ENCODE measurements at regions not wholly inside any gene's neighbourhood (a gene's known extent, or its start where the extent isn't known, plus 50 kb on each side); places are given as distances from the start of the nearest gene placed in this dataset.

DNA sequence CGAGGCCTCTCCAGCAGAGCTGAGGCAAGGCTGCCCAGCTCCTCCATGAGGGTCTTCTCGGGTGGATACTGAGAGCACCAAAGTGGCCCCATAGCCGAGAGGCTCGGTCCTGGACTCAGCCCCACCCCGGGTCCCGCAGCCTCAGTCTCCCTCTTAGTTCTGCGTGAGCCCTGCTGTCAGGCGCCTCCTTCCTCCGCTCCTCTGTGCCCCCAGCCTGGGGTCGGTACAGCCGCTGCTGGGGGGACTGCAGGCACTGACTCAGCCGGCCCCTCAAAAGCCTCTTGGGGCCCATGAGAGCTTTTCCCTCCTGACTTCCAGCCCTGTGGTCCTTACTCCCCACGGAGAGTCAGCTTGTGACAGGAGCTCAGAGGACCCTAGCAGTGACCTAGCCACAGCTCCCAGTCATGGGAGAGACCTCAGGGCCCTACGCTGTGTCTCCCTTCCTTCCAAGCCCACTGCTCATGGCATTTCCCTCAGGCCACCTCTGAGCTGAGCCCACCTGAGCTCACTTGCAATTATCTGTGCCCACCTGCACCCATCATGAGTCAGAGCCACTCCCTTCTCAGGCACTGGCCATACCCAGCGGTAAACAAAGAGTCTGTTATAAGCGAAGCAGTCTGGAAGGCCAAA, 295.0 kb upstream of the RTL1 start:
- no peak for DNase-seq (ENCODE audit: low spot score)
- TF ChIP-seq POLR2AphosphoS5 (IDR thresholded peaks at IDR 0.05) (no peak), POLR2A (IDR thresholded peaks at IDR 0.05) (no peak)
- TF ChIP-seq, protein P1, sequence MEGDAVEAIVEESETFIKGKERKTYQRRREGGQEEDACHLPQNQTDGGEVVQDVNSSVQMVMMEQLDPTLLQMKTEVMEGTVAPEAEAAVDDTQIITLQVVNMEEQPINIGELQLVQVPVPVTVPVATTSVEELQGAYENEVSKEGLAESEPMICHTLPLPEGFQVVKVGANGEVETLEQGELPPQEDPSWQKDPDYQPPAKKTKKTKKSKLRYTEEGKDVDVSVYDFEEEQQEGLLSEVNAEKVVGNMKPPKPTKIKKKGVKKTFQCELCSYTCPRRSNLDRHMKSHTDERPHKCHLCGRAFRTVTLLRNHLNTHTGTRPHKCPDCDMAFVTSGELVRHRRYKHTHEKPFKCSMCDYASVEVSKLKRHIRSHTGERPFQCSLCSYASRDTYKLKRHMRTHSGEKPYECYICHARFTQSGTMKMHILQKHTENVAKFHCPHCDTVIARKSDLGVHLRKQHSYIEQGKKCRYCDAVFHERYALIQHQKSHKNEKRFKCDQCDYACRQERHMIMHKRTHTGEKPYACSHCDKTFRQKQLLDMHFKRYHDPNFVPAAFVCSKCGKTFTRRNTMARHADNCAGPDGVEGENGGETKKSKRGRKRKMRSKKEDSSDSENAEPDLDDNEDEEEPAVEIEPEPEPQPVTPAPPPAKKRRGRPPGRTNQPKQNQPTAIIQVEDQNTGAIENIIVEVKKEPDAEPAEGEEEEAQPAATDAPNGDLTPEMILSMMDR (IDR thresholded peaks at IDR 0.05), result no peak
- intact Hi-C loops (cut with DNase I), result no loop called here

DNA sequence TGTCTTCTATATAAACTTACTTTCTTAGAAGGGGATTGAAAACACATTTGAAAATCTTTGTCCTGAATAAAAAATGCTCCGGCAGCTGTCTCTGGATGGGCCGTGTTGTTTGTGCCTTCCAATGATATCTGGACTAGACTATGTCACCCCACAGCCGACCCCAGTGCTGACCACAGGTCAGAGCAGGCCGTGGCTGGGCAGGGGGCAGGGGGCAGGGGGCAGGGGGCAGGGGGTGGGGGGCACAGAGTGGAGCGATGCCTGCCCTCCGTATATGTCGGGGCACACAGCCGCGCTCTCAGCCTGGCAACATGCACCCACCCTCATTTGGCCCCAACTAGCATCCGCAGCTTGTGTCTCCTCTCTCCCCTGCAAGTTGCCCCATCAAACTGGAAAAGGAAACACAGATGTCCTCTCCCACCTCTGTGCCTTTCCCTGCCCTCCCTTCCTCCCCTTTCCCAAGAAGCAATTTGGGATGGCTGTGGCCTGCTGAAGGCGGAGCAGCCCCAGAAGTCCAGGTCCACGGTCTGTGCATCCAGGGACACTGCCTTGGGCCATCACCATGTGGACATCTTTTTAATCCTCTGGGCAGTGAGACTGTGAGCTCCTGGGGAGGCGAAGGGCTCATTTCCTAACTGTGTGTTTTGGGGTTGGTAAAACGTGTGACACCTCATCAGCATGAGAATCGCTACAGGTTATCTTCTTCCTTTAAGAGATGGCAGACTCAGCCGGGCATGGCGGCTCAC, 295.7 kb upstream of the RTL1 start:
- TF ChIP-seq, protein P1 (IDR thresholded peaks at IDR 0.05), result no peak
- TF ChIP-seq POLR2A (IDR thresholded peaks at IDR 0.05), result no peak
- no peak for TF ChIP-seq POLR2AphosphoS5 (IDR thresholded peaks at IDR 0.05)
- Histone ChIP-seq H3K27me3 (replicated peaks; ENCODE audit: insufficient read depth) (no peaks in the 10 kb centered on the region), H3K36me3 (no peaks in the 10 kb centered on the region), H3K9me3 (no peaks in the 10 kb centered on the region), H3K27ac (no peak overlapping the region), H3K4me3 (no peak overlapping the region), H3K4me1 (replicated peaks) (no peaks in the 10 kb centered on the region)
- intact Hi-C loops (cut with DNase I), result no loop called here
- DNase-seq (ENCODE audit: low spot score), result no peak
- 80% methylated on average over 17 of the region's 17 CpGs for WGBS

More for the DNA sequence above, 295.0 kb upstream of the RTL1 start:
- Histone ChIP-seq H3K9me3 (no peaks in the 10 kb centered on the region), H3K27me3 (replicated peaks; ENCODE audit: insufficient read depth) (no peaks in the 10 kb centered on the region), H3K27ac (no peak overlapping the region), H3K4me1 (replicated peaks) (no peaks in the 10 kb centered on the region), H3K4me3 (no peak overlapping the region), H3K36me3 (no peaks in the 10 kb centered on the region)
- WGBS, result 88% methylated on average over 15 of the region's 16 CpGs

DNA sequence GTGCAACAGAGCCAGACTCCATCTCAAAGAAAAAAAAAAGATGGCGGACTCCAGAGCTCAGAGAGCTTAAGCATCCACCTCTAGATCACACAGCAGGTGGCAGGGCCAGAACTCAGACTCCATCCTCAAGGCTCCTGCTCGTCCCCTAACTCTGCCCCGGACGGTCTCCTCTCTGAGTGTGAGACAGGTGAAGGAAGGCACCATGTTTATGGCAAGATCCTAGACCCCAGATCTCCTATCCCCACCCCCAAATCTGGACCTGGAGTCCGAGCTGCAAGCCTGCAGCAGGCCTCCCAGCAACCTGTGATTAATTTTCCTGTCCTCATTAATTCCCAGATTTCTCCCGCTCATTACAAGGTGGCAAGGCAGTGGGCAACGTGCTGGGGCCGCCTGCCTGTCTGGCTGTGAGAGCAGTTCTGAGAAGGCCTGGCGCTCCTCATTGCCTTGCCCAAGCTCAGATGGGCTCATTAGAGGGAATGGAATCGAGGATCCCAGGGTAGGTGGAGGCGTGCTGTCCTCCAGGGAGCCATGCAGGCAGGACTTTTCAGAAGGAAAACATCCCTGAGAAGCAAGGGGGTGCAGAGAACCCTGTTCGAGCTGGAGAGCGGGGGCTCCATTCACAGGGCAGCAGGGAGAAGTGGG, 296.6 kb upstream of the RTL1 start:
- Histone ChIP-seq H3K9me3 (no peaks in the 10 kb centered on the region), H3K36me3 (no peaks in the 10 kb centered on the region), H3K27ac (no peak overlapping the region), H3K27me3 (replicated peaks; ENCODE audit: insufficient read depth) (no peaks in the 10 kb centered on the region), H3K4me1 (replicated peaks) (no peaks in the 10 kb centered on the region), H3K4me3 (no peak overlapping the region)
- no peak for DNase-seq (ENCODE audit: low spot score)
- TF ChIP-seq POLR2AphosphoS5 (IDR thresholded peaks at IDR 0.05) (no peak), POLR2A (IDR thresholded peaks at IDR 0.05) (no peak)
- TF ChIP-seq, protein P1 (IDR thresholded peaks at IDR 0.05), result no peak
- intact Hi-C loops (cut with DNase I), result no loop called here
- 95% methylated on average over 13 of the region's 13 CpGs for WGBS

DNA sequence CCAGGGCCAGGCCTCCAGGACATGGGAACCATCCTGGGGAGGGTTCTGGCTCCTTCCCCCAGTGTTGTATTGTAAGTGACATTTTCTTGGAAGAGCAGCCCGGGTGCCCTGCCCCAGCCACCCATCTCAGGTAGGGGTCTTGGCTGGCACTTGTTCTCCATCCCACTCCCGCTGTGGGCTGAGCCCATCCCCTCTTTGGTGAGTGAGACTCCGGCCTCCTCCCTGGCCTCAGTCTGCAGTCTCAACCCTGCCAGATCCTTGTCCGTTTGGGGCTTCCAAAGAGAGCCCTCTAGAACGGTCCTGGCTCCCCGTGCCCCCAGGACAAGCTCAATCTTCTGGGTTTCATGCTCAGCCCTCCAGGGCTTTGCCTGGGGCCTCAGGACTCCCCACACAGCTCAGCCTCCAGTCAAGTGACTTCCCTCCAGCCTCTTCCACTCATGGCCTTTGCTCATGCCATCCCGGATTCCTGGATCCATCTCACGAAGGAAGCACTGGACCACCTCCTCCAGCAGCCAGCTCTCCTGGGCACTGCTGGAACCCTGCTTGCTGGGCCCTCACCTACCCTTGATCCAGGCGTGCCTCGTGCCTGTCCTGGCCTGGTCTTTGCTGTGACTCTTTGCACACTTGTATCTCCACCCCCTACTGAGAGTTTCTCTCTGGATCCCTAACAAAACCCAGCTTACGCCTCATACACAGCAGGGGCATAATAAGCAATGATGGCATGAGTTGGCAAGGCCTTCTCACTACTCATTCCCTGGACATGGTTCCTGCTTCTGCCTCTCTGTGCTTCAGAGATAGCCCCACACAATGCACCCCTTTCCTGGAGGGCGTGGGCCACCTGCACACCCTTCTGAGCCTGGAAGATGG, 297.4 kb upstream of the RTL1 start:
- Histone ChIP-seq H3K36me3 (no peaks in the 10 kb centered on the region), H3K9me3 (no peaks in the 10 kb centered on the region), H3K4me3 (no peak overlapping the region), H3K27ac (no peak overlapping the region), H3K4me1 (replicated peaks) (no peaks in the 10 kb centered on the region), H3K27me3 (replicated peaks; ENCODE audit: insufficient read depth) (no peaks in the 10 kb centered on the region)
- whole genome bisulfite sequencing, result 91% methylated on average over 12 of the region's 12 CpGs
- no peak for DNase-seq (ENCODE audit: low spot score)
- intact Hi-C loops (cut with DNase I), result no loop called here
- no peak for TF ChIP-seq POLR2AphosphoS5 (IDR thresholded peaks at IDR 0.05)
- TF ChIP-seq POLR2A (IDR thresholded peaks at IDR 0.05), result no peak
- TF ChIP-seq, protein P1 (IDR thresholded peaks at IDR 0.05), result no peak

Data from prostate gland (tissue), 2 donors.